HUES64 (cell line): ENCODE measurements at regions not wholly inside any gene's neighbourhood (a gene's known extent, or its start where the extent isn't known, plus 50 kb on each side); places are given as distances from the start of the nearest gene placed in this dataset.

Experiments used
- H3K27ac ChIP-seq: 2 replicates; pipeline ENCODE4 v1.7.0; 2013; ENCODE audit warnings: low read depth, low read length, inconsistent platforms
- H3K27me3 ChIP-seq: 2 replicates; pipeline ENCODE4 v1.6.1; 2013; ENCODE audit warnings: mild to moderate bottlenecking, low read length; ENCODE audit not compliant: insufficient read depth
- H3K36me3 ChIP-seq: 2 replicates; pipeline ENCODE4 v1.6.1; 2013; ENCODE audit warnings: mild to moderate bottlenecking, low read length; ENCODE audit not compliant: insufficient read depth
- H3K4me1 ChIP-seq: 2 replicates; pipeline ENCODE4 v1.6.1; 2013; ENCODE audit warnings: mild to moderate bottlenecking, low read length, moderate library complexity; ENCODE audit not compliant: insufficient read depth
- H3K4me3 ChIP-seq: 2 replicates; pipeline ENCODE4 v1.5.1; 2013; ENCODE audit warnings: mild to moderate bottlenecking, low read length, moderate library complexity
- H3K9ac ChIP-seq: 2 replicates; pipeline ENCODE4 v1.6.1; 2013; ENCODE audit warnings: mild to moderate bottlenecking, low read depth, low read length
- H3K9me3 ChIP-seq: 2 replicates; pipeline ENCODE4 v1.6.1; 2013; ENCODE audit warnings: low read depth, low read length; ENCODE audit not compliant: insufficient read depth
- WGBS: fragments of 150-250, 120-280 bp; methylation state at CpG from one replicate; pipeline ENCODE4 v1.1.7; 2013; ENCODE audit warnings: missing lambda C conversion rate; 5-methylcytosine and 5-hydroxymethylcytosine counted together

- no peaks in the 10 kb centered on the region for H3K36me3 ChIP-seq
Observed at GRCh38 chr13:70732611-70733010, 624.4 kb upstream of the KLHL1 start.

GRCh38 chr13:70729369-70729768 is 621.1 kb upstream of the KLHL1 start:
- 0% methylated on average over 1 of the region's 2 CpGs for WGBS
- Histone ChIP-seq H3K27me3 (no peaks in the 10 kb centered on the region), H3K4me3 (no peak overlapping the region), H3K4me1 (peaks cover 16% of the 10 kb centered on the region), H3K9ac (no peak overlapping the region), H3K36me3 (no peaks in the 10 kb centered on the region), H3K9me3 (no peaks in the 10 kb centered on the region), H3K27ac (no peak overlapping the region)

More at GRCh38 chr13:70732611-70733010, 624.4 kb upstream of the KLHL1 start:
- peaks cover 16% of the 10 kb centered on the region for H3K4me1 ChIP-seq
- H3K9ac ChIP-seq = no peak overlapping the region
- 70% methylated on average over 2 of the region's 2 CpGs for WGBS
- H3K9me3 ChIP-seq = no peaks in the 10 kb centered on the region
- H3K27me3 ChIP-seq = no peaks in the 10 kb centered on the region
- no peak overlapping the region for H3K27ac ChIP-seq
- H3K4me3 ChIP-seq = no peak overlapping the region

GRCh38 chr13:70723732-70724131 is 615.5 kb upstream of the KLHL1 start:
- no peaks in the 10 kb centered on the region for H3K4me1 ChIP-seq
- no peaks in the 10 kb centered on the region for H3K36me3 ChIP-seq
- no peak overlapping the region for H3K4me3 ChIP-seq
- WGBS = no CpG with 5 or more reads among the region's 1 CpG
- no peak overlapping the region for H3K27ac ChIP-seq
- no peaks in the 10 kb centered on the region for H3K27me3 ChIP-seq
- H3K9me3 ChIP-seq = no peaks in the 10 kb centered on the region
- no peak overlapping the region for H3K9ac ChIP-seq

- no CpG with 5 or more reads among the region's 1 CpG for WGBS
- H3K9me3 ChIP-seq = no peaks in the 10 kb centered on the region
- no peak overlapping the region for H3K4me3 ChIP-seq
- H3K36me3 ChIP-seq = no peaks in the 10 kb centered on the region
- no peaks in the 10 kb centered on the region for H3K27me3 ChIP-seq
- no peaks in the 10 kb centered on the region for H3K4me1 ChIP-seq
- no peak overlapping the region for H3K9ac ChIP-seq
- H3K27ac ChIP-seq = no peak overlapping the region
Observed at GRCh38 chr13:70720386-70720785, 612.1 kb upstream of the KLHL1 start.

GRCh38 chr13:70714993-70715392 is 606.7 kb upstream of the KLHL1 start:
- no peaks in the 10 kb centered on the region for H3K4me1 ChIP-seq
- no peaks in the 10 kb centered on the region for H3K27me3 ChIP-seq
- H3K36me3 ChIP-seq = no peaks in the 10 kb centered on the region
- H3K9ac ChIP-seq = no peak overlapping the region
- no peak overlapping the region for H3K27ac ChIP-seq
- H3K4me3 ChIP-seq = no peak overlapping the region
- no peaks in the 10 kb centered on the region for H3K9me3 ChIP-seq
- no CpG with 5 or more reads among the region's 1 CpG for WGBS

GRCh38 chr13:70708775-70709174 is 600.5 kb upstream of the KLHL1 start:
- Histone ChIP-seq H3K4me3 (no peak overlapping the region), H3K27ac (no peak overlapping the region), H3K4me1 (no peaks in the 10 kb centered on the region), H3K27me3 (no peaks in the 10 kb centered on the region), H3K9ac (no peak overlapping the region), H3K9me3 (no peaks in the 10 kb centered on the region), H3K36me3 (no peaks in the 10 kb centered on the region)

- H3K4me3 ChIP-seq = no peak overlapping the region
- WGBS = 87% methylated on average over 4 of the region's 4 CpGs
Observed at GRCh38 chr13:70703755-70704154, 595.5 kb upstream of the KLHL1 start.

GRCh38 chr13:70694996-70695715 is 586.9 kb upstream of the KLHL1 start:
- H3K9ac ChIP-seq = no peak overlapping the region
- no peak overlapping the region for H3K4me3 ChIP-seq
- no peaks in the 10 kb centered on the region for H3K27me3 ChIP-seq
- no peak overlapping the region for H3K27ac ChIP-seq
- no peaks in the 10 kb centered on the region for H3K9me3 ChIP-seq
- 95% methylated on average over 2 of the region's 3 CpGs for WGBS
- H3K4me1 ChIP-seq = no peaks in the 10 kb centered on the region
- no peaks in the 10 kb centered on the region for H3K36me3 ChIP-seq

More at GRCh38 chr13:70703755-70704154, 595.5 kb upstream of the KLHL1 start:
- no peaks in the 10 kb centered on the region for H3K27me3 ChIP-seq
- no peaks in the 10 kb centered on the region for H3K9me3 ChIP-seq
- no peak overlapping the region for H3K27ac ChIP-seq
- H3K9ac ChIP-seq = no peak overlapping the region
- no peaks in the 10 kb centered on the region for H3K36me3 ChIP-seq
- no peaks in the 10 kb centered on the region for H3K4me1 ChIP-seq

- H3K9me3 ChIP-seq = no peaks in the 10 kb centered on the region
- H3K4me1 ChIP-seq = peaks cover 23% of the 10 kb centered on the region
- no peak overlapping the region for H3K4me3 ChIP-seq
- no peak overlapping the region for H3K9ac ChIP-seq
- H3K27me3 ChIP-seq = no peaks in the 10 kb centered on the region
- no peak overlapping the region for H3K27ac ChIP-seq
- no peaks in the 10 kb centered on the region for H3K36me3 ChIP-seq
Observed at GRCh38 chr13:70668983-70669382, 560.7 kb upstream of the KLHL1 start.

- Histone ChIP-seq H3K36me3 (no peaks in the 10 kb centered on the region), H3K27me3 (no peaks in the 10 kb centered on the region), H3K9ac (no peak overlapping the region), H3K4me1 (peaks cover 23% of the 10 kb centered on the region), H3K4me3 (no peak overlapping the region), H3K9me3 (no peaks in the 10 kb centered on the region), H3K27ac (no peak overlapping the region)
- WGBS = 30% methylated on average over 1 of the region's 1 CpG
Observed at GRCh38 chr13:70668293-70668692, 560.0 kb upstream of the KLHL1 start.

GRCh38 chr13:70666883-70667556 is 558.8 kb upstream of the KLHL1 start:
- Histone ChIP-seq H3K36me3 (no peaks in the 10 kb centered on the region), H3K27ac (no peak overlapping the region), H3K9ac (no peak overlapping the region), H3K9me3 (no peaks in the 10 kb centered on the region), H3K27me3 (no peaks in the 10 kb centered on the region), H3K4me1 (peaks cover 23% of the 10 kb centered on the region), H3K4me3 (no peak overlapping the region)
- 88% methylated on average over 1 of the region's 1 CpG for WGBS
